GM12892 (cell line): ENCODE measurements at regions not wholly inside any gene's neighbourhood (a gene's known extent, or its start where the extent isn't known, plus 50 kb on each side); places are given as distances from the start of the nearest gene placed in this dataset.

Experiments
- POLR2A ChIP-seq: IDR thresholded peaks from 2 replicates; pipeline ENCODE4 v1.6.1; 2011; ENCODE audit warnings: low read depth, low read length, control low read depth
- POLR2AphosphoS5 ChIP-seq: IDR thresholded peaks from 2 replicates; pipeline ENCODE4 v1.6.1; 2011; ENCODE audit warnings: low read depth, low read length, control low read depth

GRCh38 chr5:92041206-92041605 lies 658.1 kb upstream of the ARRDC3 start:
- TF ChIP-seq POLR2A (no peak), POLR2AphosphoS5 (no peak)
